ENCODE measurements at regions not wholly inside any gene's neighbourhood (a gene's known extent, or its start where the extent isn't known, plus 50 kb on each side); places are given as distances from the start of the nearest gene placed in this dataset.

GRCh38 chr5:73375191-73375545, 73.4 kb downstream of the FOXD1 start:
- Histone ChIP-seq H3K4me1 (ENCODE audit: low read depth, poor library complexity, severe bottlenecking) (peaks cover 6% of the 10 kb centered on the region), H3K27me3 (ENCODE audit: insufficient read depth, low read depth) (no peaks in the 10 kb centered on the region), H3K4me3 (IDR thresholded peaks at IDR 0.05; ENCODE audit: insufficient read depth, low read depth, low read length) (no peak overlapping the region), H3K9ac (no peak overlapping the region), H2AFZ (ENCODE audit: low read depth) (no peak overlapping the region), H3K79me2 (ENCODE audit: insufficient read depth, low read depth) (no peaks in the 10 kb centered on the region), H3K4me2 (no peak overlapping the region), H3K27ac (no peak overlapping the region), H3K36me3 (ENCODE audit: insufficient read depth) (no peaks in the 10 kb centered on the region), H4K20me1 (ENCODE audit: insufficient read depth) (no peaks in the 10 kb centered on the region)
- TF ChIP-seq CTCF (conservative IDR thresholded peaks at IDR 0.05; ENCODE audit: low read depth, low read length): no peak

GRCh38 chr5:73374520-73375190, 73.9 kb downstream of the FOXD1 start:
- Histone ChIP-seq H3K4me1 (ENCODE audit: low read depth, poor library complexity, severe bottlenecking) (peaks cover 6% of the 10 kb centered on the region), H3K27ac (no peak overlapping the region), H3K9ac (no peak overlapping the region), H3K27me3 (ENCODE audit: insufficient read depth, low read depth) (no peaks in the 10 kb centered on the region), H2AFZ (ENCODE audit: low read depth) (no peak overlapping the region), H3K4me3 (IDR thresholded peaks at IDR 0.05; ENCODE audit: insufficient read depth, low read depth, low read length) (no peak overlapping the region), H4K20me1 (ENCODE audit: insufficient read depth) (no peaks in the 10 kb centered on the region), H3K79me2 (ENCODE audit: insufficient read depth, low read depth) (no peaks in the 10 kb centered on the region), H3K4me2 (no peak overlapping the region), H3K36me3 (ENCODE audit: insufficient read depth) (no peaks in the 10 kb centered on the region)
- no peak for TF ChIP-seq CTCF (conservative IDR thresholded peaks at IDR 0.05; ENCODE audit: low read depth, low read length)

GRCh38 chr5:73373814-73374510, 74.6 kb downstream of the FOXD1 start:
- H3K9ac ChIP-seq: no peak overlapping the region
- no peak overlapping the region for H3K4me3 ChIP-seq (IDR thresholded peaks at IDR 0.05; ENCODE audit: insufficient read depth, low read depth, low read length)
- H3K79me2 ChIP-seq (ENCODE audit: insufficient read depth, low read depth): no peaks in the 10 kb centered on the region
- H2AFZ ChIP-seq (ENCODE audit: low read depth): no peak overlapping the region
- no peaks in the 10 kb centered on the region for H3K27me3 ChIP-seq (ENCODE audit: insufficient read depth, low read depth)
- peaks cover 6% of the 10 kb centered on the region for H3K4me1 ChIP-seq (ENCODE audit: low read depth, poor library complexity, severe bottlenecking)
- no peak overlapping the region for H3K4me2 ChIP-seq
- H4K20me1 ChIP-seq (ENCODE audit: insufficient read depth): no peaks in the 10 kb centered on the region
- no peak overlapping the region for H3K27ac ChIP-seq
- TF ChIP-seq CTCF (conservative IDR thresholded peaks at IDR 0.05; ENCODE audit: low read depth, low read length): no peak
- H3K36me3 ChIP-seq (ENCODE audit: insufficient read depth): no peaks in the 10 kb centered on the region

GRCh38 chr5:73370640-73371583, 77.7 kb downstream of the FOXD1 start:
- TF ChIP-seq CTCF (conservative IDR thresholded peaks at IDR 0.05; ENCODE audit: low read depth, low read length): no peak
- H4K20me1 ChIP-seq (ENCODE audit: insufficient read depth): no peaks in the 10 kb centered on the region
- H3K4me1 ChIP-seq (ENCODE audit: low read depth, poor library complexity, severe bottlenecking): peaks cover 6% of the 10 kb centered on the region
- H3K4me2 ChIP-seq: no peak overlapping the region
- H3K4me3 ChIP-seq (IDR thresholded peaks at IDR 0.05; ENCODE audit: insufficient read depth, low read depth, low read length): no peak overlapping the region
- H3K27ac ChIP-seq: no peak overlapping the region
- no peaks in the 10 kb centered on the region for H3K79me2 ChIP-seq (ENCODE audit: insufficient read depth, low read depth)
- no peak overlapping the region for H3K9ac ChIP-seq
- H2AFZ ChIP-seq (ENCODE audit: low read depth): no peak overlapping the region
- no peaks in the 10 kb centered on the region for H3K27me3 ChIP-seq (ENCODE audit: insufficient read depth, low read depth)
- no peaks in the 10 kb centered on the region for H3K36me3 ChIP-seq (ENCODE audit: insufficient read depth)
